Activated effector memory CD4-positive, alpha-beta T cell treated with anti-CD3 and anti-CD28 coated beads, Interleukin-2, amount 50 U/mL, for 16 hours (primary cell): ENCODE measurements at regions not wholly inside any gene's neighbourhood (a gene's known extent, or its start where the extent isn't known, plus 50 kb on each side); places are given as distances from the start of the nearest gene placed in this dataset.
"Not testable (repeated sequence)": the region's sequence is repeated elsewhere in the genome, so short reads cannot be mapped to it uniquely, and the experiment has no call there.

Experiments used
- DNase-seq: peaks from one replicate; pipeline ENCODE4 v3.0.0-alpha.2; 2020

DNA sequence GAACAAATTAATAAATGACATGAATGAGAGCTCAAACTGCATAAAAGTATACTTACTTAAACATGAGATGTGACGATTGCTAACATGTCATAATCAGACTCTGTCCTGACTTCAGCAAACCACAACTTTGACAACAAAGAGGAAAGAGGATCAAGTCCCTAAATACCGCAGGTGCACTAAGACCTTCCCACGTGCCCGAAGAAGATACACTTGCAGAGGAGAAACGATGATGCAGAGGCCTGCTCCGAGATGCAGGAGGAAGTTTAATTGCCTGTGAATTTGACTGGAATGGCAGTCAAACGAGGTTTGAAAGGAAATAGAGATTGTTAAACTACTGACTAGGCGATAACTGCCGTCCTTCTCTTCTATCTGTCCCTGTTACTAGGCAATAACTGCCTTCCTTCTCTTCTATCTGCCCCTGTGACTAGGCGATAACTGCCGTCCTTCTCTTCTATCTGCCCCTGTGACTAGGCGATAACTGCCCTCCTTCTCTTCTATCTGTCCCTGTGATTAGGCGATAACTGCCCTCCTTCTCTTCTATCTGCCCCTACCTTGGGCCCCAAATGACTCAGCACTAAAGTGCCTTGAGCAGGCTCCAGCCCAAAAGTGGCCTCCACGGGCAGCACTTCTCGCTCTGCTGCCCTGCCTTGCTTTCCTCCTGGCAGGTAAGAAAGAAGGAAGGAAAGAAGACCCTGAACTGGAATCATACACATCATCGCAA lies 2226.0 kb upstream of the DEFB115 start:
- not testable (repeated sequence) for DNase-seq

DNA sequence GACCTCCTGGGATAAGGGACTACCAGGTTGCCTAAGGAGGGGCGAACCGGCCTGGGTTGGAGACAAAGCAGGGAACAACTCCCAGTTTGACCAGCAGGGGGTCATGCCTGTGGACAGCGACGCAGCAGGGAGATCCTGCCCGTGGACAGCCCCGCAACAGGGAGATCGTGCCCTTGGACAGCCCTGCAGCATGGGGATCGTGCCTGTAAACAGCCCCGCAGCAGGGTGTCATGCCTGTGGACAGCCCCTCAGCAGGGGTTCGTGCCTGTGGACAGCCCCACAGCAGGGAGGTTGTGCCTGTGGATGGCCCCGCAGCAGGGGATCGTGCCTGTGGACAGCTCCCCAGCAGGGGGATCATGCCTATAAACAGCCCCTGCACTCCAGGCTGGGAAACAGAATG lies 2213.2 kb upstream of the DEFB115 start:
- DNase-seq: not testable (repeated sequence)

DNA sequence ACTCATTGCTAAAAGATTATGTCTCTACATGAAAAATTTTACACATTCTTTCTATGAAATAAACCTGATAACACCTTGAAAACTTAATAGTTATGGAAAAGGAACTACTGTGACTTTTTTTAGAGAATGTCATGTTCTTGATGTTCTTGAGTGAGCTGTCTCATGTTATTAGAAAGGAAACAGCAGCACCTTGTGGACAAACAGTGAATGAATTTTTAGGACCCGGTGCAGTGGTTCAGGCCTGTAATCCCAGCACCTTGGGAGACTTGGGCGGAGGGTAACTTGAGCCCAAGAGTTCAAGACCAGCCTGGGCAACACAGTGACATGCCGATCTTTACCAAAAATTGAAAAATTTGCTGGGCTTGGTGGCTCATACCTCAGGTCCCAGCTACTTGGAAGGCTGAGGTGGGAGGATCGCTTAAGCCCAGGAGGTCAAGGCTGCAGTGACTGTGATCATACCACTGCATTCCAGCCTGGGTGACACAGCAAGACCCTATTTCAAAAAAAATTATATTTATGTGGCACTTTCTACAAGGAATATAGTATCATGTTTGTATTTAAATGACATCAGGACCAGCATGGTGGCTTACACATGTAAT lies 2207.4 kb upstream of the DEFB115 start:
- not testable (repeated sequence) for DNase-seq

DNA sequence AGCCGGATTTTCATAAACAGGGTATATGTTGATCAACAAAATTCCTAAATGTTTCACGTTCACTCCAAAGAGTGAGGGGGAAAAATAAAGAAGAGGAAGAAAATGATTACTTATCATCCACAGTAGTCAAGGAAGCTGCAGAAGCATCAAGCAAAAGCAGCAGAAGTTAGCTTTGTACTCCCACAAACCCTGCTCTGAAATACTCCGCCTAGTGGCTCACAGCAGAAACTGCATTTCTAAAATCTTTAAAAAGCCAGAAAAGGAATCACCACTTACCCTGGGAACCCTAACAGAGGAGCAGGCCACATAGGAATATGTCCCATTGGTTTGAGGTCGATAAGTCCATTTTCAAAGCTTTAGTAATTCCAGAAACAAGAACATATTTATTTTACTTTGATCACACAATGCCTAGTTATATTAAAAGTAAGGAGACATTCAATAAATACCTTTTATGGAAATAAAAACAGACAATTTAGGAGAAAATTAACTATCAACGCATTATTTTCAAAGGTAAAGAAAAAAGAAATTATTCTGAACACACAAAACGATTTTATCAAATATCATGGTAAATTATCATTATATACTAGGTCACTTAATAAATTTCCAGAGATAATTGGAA lies 2199.5 kb upstream of the DEFB115 start:
- DNase-seq: not testable (repeated sequence)

DNA sequence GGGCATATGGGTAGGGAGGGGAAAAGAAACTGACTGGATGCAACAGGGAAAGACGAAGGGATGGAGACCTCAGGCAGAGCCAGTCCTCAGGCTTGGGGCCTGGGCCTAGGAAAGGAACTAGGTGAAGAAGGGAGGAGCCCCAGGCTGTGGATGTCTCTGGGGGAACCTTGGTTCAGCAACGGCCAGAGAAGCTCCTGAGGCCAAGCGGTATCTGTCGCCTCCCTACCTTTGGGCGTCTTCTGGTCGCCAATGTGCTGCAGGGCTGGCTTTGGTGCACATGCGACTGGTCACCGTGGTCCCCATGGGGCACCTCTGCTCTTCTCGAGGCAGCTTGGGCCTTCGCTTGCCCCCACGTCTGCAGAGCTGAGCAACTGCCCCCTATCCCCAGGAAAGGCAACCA lies 2195.0 kb upstream of the DEFB115 start:
- DNase-seq: not testable (repeated sequence)

DNA sequence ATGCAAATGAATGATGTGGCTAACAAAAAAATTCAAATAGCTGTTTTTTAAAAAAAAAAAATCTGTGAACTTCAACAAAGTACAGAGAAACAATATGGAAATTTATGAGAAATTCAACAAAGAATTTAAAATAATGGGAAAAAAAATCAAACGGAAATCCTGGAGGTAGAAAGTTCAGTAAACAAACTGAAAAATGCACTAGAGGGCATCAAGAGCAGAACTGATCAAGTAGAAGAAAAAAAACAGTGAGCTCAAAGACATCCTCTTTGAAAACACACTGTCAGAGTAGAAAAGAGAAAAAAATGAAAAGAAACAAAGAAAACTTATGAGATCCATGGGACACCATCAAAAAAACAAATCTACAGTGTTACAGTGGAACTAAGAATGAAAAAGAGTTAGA lies 2191.1 kb upstream of the DEFB115 start:
- DNase-seq: not testable (repeated sequence)

DNA sequence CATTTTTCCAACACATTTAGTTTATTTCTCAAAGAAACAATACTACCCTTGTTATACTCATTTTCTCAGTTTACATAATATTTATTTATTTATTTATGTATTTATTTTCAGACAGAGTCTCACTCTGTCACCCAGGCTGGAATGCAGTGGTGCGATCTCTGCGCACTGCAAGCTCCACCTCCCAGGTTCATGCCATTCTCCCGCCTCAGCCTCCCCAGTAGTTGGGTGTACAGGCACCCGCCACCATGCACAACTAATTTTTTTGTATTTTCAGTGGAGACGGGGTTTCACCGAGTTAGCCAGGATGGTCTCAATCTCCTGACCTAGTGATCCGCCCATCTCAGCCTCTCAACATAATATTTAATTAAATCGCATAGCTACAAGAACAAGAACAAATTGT lies 2183.8 kb upstream of the DEFB115 start:
- not testable (repeated sequence) for DNase-seq

DNA sequence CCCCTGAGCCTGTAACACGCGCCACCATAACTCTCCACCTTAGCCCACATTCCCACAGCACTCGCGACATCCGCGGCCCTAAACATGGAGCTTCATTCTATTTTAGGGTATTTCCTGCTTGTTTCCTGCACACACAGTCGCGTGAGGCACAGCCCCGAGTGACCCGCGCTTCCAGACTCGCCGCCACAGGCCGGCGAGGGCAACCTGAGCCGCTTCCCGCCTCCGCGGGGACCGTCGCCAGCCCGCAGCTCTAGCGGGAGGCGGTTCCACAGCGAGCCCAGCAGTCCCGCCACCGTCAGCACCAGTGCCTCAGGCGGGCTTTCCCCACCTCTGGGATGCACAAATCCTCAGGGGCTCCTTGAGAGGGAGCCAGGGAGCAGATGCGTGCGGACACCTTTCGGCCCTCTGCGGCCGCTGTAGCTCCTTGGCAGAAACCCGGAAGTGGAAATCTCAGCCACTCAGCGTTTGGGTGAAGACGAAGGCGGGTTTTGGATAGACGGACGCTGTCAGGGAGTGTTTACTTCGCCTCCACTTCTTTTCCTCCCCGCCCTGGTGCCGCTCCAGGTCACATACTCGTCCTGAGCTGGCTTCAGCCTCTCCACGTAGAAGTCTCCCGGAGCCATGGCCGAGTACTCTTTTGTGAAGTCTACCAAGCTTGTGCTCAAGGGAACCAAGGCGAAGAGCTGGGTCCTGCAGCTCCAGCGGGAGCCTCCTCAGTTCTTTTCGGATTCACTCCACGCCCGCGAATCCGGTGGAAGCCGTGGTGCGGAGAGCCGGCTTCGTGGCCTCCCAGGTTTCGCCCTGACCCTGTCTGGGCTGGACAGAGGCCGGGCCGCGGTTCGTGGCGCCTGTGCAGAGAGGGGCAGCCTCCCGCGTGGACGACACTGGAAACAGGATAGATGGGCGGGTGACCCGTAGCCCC lies 2177.4 kb upstream of the DEFB115 start:
- DNase-seq: peak; percentile 73

DNA sequence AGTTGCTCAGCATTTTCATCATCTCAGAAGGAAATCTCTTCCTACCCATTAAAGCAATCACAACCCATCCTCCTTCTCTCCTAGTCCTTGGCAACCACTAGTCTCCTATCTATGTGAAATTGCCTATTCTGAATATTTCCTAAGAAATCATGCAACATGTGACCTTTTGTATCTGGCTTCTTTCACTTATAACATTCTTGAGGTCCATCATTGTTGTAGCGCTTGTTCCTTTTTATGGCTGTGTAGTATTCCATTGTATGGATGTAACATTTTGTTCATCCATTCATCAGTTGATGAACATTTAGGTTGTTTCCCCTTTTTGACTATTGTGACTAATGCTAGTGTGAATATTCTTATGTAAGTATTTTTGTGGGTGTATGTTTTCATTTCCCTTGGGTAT lies 2175.8 kb upstream of the DEFB115 start:
- DNase-seq: not testable (repeated sequence)

DNA sequence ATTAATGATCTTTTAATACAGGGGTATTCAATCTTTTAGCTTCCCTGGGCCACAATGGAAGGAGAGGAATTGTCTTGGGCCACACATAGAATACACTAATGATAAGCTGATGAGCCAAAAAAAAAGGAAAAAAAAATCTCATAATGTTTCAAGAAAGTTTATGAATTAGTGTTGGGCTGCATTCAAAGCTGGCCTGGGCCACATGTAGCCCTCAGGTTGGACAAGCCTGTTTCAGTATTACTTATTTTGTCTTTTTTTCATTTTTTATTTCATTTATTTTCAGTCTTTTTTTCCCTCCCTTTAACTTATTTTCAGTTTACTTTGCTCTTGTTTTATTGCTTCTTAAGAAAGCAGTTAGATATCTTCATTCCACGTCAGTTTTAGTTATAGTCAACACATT lies 2171.8 kb upstream of the DEFB115 start:
- DNase-seq: no peak

DNA sequence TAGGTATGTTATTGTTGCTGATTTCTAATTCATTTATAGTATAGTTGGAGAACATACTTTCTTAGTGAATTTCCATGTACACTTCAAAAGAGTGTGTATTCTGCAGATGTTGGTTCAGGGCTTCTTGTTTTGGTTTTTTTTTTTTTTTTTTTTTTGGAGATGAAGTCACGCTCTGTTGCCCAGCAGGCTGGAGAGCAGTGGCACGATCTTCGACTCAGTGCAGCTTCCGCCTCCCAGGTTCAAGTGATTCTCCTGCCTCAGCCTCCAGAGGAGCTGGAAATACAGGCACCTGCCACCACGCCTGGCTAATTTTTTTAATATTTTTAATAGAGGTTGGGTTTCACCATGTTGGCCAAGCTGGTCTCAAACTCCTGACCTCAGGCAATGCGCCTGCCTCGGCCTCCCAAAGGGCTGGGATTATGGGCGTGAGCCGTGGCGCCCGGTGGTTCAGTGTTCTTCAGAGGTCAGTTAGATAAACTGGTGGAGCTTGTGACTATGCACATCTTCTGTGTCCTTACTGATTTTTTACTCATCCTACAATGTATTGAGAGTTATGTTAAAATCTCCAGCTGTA lies 2171.2 kb upstream of the DEFB115 start:
- not testable (repeated sequence) for DNase-seq

DNA sequence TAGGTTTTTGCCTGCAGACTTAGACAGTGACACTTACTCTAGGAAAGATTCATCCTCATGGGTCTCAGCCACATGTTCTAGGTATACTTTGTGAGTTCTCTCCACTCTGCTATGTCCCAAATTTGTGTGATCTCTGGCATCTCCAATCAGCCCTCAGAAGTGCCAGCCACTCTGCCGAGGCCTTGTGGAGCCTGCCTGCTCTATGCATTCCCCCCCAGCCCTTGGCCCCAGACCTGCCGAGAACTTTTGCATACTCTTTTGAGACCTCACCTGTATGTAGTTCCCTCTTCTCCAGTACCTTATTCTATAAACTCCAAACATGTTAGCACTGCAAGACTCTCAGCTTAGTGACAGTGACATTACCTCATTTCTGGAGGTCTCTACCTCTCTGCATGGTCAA lies 2170.5 kb upstream of the DEFB115 start:
- DNase-seq: no peak

DNA sequence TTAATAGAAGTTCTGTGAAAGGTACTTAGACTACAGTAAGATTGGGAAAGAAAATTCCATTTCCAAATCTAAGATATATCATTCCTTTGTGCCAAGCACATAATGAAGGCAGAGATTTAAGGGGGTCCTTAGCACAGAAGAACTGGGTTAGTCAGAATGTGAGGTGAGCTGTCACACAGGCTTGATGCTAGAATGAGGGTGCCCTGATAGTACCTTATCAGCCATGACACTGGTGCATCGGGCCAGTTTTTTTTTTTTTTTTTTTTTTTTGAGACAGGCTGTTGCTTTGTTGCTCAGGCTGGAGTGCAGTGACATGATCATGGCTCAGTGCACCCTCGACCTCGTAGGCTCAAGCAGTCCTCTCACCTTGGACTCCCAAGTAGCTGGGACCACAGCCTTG lies 2169.6 kb upstream of the DEFB115 start:
- DNase-seq: not testable (repeated sequence)

DNA sequence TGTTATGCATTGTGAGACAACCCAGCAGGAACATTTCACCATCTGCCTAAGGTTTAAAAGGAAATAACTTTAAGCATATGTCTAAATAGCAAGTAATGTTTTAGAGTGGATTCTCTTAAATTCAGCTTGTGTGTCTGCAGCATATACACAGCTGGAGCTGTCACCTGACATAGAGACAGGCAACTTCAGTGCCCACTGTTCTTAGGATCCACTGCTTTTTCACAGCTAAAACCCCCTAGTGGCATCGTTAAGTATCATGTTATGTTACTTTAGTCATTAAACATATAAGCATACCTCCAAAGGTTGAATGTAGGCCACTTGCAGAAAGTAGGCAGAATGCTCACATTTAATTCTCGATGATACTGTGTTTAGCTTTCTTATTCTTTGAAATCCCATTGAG lies 2169.0 kb upstream of the DEFB115 start:
- DNase-seq: not testable (repeated sequence)

DNA sequence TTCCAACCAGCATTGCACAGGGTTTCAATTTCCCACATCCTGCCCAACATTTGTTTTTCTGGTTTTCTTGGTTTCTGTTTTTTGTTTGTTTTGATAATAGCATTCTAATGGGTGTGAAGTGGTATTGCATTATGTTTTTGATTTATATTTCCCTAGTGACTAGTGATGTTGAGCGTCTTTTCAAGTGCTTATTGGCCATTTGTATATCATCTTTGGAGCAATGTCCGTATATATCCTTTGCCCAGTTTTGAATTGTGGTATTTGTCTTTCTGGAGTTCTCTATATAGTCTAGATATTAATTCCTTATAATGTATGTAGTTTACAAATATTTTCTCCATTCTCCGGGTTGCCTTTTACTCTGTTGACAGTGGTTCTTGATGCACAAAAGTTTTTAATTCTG lies 2168.1 kb upstream of the DEFB115 start:
- DNase-seq: not testable (repeated sequence)

DNA sequence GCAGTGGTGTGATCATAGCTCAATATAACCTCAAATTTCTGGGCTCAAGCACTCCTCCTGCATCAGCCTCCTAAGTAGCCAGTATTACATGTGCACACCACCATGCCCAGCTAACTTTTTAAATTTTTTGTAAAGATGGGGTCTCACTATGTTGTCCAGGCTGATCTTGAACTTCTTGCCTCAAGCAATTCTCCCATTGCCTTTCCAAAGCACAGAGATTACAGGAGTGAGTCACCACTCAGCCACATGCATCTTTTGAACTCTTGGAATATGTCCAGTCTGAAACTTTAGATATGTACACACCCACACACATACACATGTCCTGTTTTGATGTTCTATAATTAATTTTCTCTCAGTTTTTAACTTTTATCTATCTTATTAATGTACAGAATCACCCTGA lies 2163.5 kb upstream of the DEFB115 start:
- DNase-seq: not testable (repeated sequence)

DNA sequence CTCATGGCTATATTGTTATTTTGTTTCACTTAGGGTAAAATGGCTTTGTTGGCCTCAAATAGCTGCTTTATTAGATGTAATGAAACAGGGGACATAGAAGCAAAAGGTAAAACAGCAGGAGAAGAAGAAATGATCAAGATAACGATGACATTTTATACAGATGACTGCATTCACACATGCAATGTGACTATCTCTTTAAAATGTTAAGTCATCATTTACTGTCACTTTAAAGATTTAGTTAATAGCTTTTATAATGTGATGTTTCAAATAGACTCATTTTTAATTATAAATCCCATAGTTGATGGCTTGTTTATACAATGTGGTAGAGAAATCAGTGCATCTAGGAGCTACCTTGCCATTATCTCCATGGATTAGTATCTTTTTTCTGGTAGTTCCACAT lies 2160.8 kb upstream of the DEFB115 start:
- not testable (repeated sequence) for DNase-seq

DNA sequence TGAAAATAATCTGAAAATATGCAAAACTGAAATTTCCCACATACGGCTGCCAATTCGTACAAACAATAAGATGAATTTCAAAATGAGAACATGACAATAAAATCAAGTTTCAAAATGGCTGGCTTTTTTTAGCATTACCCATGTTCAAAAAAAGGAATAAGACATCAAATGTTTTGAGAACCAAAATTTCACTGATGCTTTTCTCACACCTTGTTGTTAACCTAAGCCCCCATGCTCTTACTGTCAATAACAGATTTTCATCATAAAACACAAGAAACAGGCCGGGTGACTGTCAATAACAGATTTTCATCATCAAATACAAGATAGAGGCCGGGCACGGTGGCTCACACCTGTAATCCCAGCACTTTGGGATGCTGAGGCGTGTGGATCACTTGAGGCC lies 2149.6 kb upstream of the DEFB115 start:
- not testable (repeated sequence) for DNase-seq

DNA sequence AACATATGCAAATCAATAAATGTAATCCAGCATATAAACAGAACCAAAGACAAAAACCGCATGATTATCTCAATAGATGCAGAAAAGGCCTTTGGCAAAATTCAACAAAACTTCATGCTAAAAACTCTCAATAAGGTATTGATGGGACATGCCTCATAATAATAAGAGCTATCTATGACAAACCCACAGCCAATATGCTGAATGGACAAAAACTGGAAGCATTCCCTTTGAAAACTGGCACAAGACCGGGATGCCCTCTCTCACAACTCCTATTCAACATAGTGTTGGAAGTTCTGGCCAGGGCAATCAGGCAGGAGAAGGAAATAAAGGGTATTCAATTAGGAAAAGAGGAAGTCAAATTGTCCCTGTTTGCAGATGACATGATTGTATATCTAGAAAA lies 2148.1 kb upstream of the DEFB115 start:
- not testable (repeated sequence) for DNase-seq

DNA sequence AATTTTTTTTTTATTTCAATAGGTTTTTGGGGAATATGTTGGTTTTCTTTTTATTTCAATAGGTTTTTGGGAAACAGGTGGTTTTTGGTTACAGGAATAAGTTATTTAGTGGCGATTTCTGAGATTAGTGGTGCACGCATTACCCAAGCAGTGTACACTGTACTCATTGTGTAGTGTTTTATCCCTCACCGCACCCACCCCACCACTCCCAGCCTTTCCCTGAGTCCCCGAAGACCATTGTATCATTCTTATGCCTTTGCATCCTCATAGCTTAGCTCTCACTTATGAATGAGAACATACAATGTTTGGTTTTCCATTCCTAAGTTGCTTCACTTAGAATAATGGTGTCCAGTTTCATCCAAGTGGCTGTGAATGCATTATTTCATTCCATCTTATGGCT lies 2142.4 kb upstream of the DEFB115 start:
- not testable (repeated sequence) for DNase-seq

DNA sequence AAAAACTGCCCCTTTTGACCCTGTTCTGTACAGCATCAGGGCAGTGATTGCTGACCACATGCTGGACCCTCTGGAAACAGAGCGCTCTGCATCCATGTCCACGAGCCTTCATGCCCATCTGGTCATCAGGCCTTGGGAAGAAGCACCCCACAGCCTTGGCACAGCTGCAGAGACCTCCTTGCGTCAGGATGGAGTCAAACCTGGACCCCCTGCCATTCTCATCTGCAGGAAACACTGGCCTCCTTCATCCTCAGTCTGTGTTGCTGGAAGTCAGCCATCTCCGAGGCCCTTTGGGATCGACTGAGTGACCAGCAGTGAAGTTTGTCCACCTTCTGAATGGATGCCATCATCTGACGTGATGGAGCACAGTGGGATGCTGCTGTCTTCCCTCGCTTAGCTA lies 2138.3 kb upstream of the DEFB115 start:
- DNase-seq: no peak

DNA sequence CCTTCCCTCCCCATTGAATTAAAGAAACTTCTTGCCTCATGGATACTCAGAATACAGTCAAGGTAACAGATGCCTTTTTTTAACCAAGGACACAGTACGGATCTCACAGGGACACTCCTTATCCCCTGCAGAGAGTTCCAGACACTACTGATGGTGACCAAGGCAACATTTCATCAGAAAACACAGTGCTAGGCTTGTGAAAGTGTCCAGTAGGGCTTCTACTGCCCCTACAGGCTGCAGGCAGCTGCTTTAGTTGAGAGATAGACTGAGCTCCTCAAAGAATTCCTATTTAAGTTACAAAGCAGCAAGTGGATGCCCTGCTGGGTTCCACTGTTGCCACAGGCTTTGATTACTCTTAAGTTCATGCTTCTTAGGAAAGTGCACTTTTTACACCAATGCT lies 2137.8 kb upstream of the DEFB115 start:
- DNase-seq: not testable (repeated sequence)

DNA sequence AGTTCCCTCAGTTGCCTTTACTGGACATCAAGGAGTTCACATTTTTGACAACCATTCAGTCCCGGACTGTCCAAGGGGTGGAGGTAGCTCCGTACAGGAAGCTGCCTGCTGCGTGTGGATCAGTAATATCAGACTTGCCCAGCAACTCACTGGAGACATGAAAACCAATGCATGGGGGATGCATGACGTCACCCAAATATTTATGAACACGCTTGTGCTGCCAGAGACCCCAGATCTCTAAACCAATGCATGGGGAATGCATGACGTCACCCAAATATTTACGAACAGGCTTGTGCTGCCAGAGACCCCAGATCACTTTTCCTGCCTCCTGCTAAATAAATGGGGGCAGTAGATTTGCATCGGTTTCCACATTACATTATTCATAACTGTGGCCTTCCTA lies 2137.4 kb upstream of the DEFB115 start:
- not testable (repeated sequence) for DNase-seq
